ENCODE measurements at regions not wholly inside any gene's neighbourhood (a gene's known extent, or its start where the extent isn't known, plus 50 kb on each side); places are given as distances from the start of the nearest gene placed in this dataset.
A peak's percentile ranks its signal among the peaks of the same experiment; 100 is the strongest.

DNA sequence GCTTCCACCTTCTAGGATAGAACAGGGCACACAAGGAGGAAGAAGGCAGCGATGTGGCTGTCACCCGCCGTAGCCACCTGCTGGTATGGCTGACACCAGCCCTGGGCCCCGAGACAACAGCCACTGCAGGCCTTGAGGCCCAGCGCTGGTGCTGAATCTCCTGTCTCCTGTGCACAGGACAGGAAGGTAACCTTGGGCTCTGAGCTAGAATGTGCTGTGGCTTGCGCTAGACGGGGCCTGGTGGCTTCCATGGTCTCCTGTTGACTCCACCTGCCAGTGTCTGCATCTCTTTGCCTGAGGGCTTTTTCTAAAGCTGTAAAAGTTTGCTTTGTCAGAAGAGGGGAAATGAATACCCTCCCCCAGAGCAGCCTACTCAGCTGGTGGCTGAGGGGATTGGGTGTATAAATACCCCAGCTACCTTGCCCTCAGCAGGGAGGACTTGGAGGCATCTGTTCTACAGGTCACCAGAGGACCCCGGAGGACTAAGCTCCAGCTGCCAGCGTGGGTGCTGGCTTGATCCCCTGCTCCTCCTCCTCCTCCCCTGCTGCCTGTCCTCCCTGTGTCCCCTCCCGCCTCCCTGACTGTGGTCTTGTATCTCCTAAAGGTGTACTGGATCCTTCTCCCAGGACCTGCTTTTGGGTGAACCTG lies 76.1 kb upstream of the SDK2 start:
- POLR2A ChIA-PET (ENCODE audit: partially characterized antibody): interaction anchor here (0.8 to 3.5 kb wide), 8 partner anchors 10 to 488 kb away, joined by 3 to 31 read pairs (median 4); partner anchors contain the start of gene SDK2
- Mint-ChIP-seq H3K4me1 (peaks cover 31 to 63% (median 40%) of the 10 kb centered on the region in 4 donors), H3K9me3 (no peaks in the 10 kb centered on the region), H3K4me3 (peak overlapping the region in 2 of 8 donors; percentile 61 to 72), H3K27me3 (no peaks in the 10 kb centered on the region), H3K27ac (peak overlapping the region in 4 of 7 donors; percentile 7 to 90 (median 66)), H3K36me3 (no peaks in the 10 kb centered on the region)
- CTCF ChIA-PET (ENCODE audit: partially characterized antibody): interaction anchor here (0.9 to 7.9 kb wide), 5 partner anchors 10 to 123 kb away, joined by 3 to 64 read pairs (median 4); no protein-coding TSS in a partner anchor
- H3K36me3 ChIP-seq (ENCODE audit: insufficient read depth, low read length): no peaks in the 10 kb centered on the region
- peaks cover 40% of the 10 kb centered on the region for H3K4me1 ChIP-seq (ENCODE audit: insufficient read depth, low read length)
- H3K27ac ChIP-seq (ENCODE audit: low read depth, low read length): no peak overlapping the region
- H3K27me3 ChIP-seq (ENCODE audit: insufficient read depth, low read length): no peaks in the 10 kb centered on the region
- peak in 2 of 5 donors; percentile 60 to 61 for DNase-seq
- intact Hi-C loops (cut with micrococcal nuclease): loop anchor here (5.0 kb wide), 4 partner anchors 63 to 232 kb away; no protein-coding TSS in a partner anchor
- no peak overlapping the region for H3K4me3 ChIP-seq (ENCODE audit: low read length in 2 of 2)
- no peaks in the 10 kb centered on the region for H3K9me3 ChIP-seq (ENCODE audit: control insufficient read depth in 1 of 2, low read length in 2 of 2)

GRCh38 chr17:73722165-73722564 lies 77.9 kb upstream of the SDK2 start:
- peaks cover 40% of the 10 kb centered on the region for H3K4me1 ChIP-seq (ENCODE audit: insufficient read depth, low read length)
- no peaks in the 10 kb centered on the region for H3K27me3 ChIP-seq (ENCODE audit: insufficient read depth, low read length)
- peak overlapping the region; percentile 54 to 84 (median 77) for H3K4me3 Mint-ChIP-seq
- no peaks in the 10 kb centered on the region for H3K9me3 ChIP-seq (ENCODE audit: control insufficient read depth in 1 of 2, low read length in 2 of 2)
- peak overlapping the region in 1 of 2 donors; percentile 24 for H3K4me3 ChIP-seq (ENCODE audit: low read length in 2 of 2)
- peak; percentile 67 to 80 (median 68) for DNase-seq
- H3K27me3 Mint-ChIP-seq: no peaks in the 10 kb centered on the region
- H3K4me1 Mint-ChIP-seq: peaks cover 31 to 63% (median 39%) of the 10 kb centered on the region in 4 donors
- intact Hi-C loops (cut with micrococcal nuclease): loop anchor here (5.0 kb wide), 4 partner anchors 65 to 230 kb away; no protein-coding TSS in a partner anchor
- H3K9me3 Mint-ChIP-seq: no peaks in the 10 kb centered on the region
- no peaks in the 10 kb centered on the region for H3K36me3 ChIP-seq (ENCODE audit: insufficient read depth, low read length)
- CTCF ChIA-PET (ENCODE audit: partially characterized antibody): interaction anchor here (0.6 to 7.9 kb wide), 10 partner anchors 9 to 457 kb away, joined by 3 to 64 read pairs (median 4); no protein-coding TSS in a partner anchor
- peak overlapping the region; percentile 86 to 97 (median 91) for H3K27ac Mint-ChIP-seq
- POLR2A ChIA-PET (ENCODE audit: partially characterized antibody): interaction anchor here (0.6 to 3.5 kb wide), 12 partner anchors 9 to 528 kb away, joined by 3 to 33 read pairs (median 4); no protein-coding TSS in a partner anchor
- no peak overlapping the region for H3K27ac ChIP-seq (ENCODE audit: low read depth, low read length)
- H3K36me3 Mint-ChIP-seq: no peaks in the 10 kb centered on the region

- no peak overlapping the region for H3K27ac ChIP-seq (ENCODE audit: low read depth, low read length)
- Mint-ChIP-seq H3K36me3 (no peaks in the 10 kb centered on the region), H3K27ac (peak overlapping the region in 6 of 7 donors; percentile 47 to 97 (median 87)), H3K9me3 (no peaks in the 10 kb centered on the region), H3K27me3 (no peaks in the 10 kb centered on the region), H3K4me3 (peak overlapping the region in 3 of 8 donors; percentile 16 to 26 (median 24)), H3K4me1 (peaks cover 31 to 58% (median 36%) of the 10 kb centered on the region in 4 donors)
- CTCF ChIA-PET (ENCODE audit: partially characterized antibody): interaction anchor here (0.7 to 7.9 kb wide), 11 partner anchors 13 to 353 kb away, joined by 3 to 64 read pairs (median 4); no protein-coding TSS in a partner anchor
- no peak for DNase-seq
- intact Hi-C loops (cut with micrococcal nuclease): loop anchor here (5.0 kb wide), 4 partner anchors 66 to 229 kb away; no protein-coding TSS in a partner anchor
- peaks cover 40% of the 10 kb centered on the region for H3K4me1 ChIP-seq (ENCODE audit: insufficient read depth, low read length)
- H3K27me3 ChIP-seq (ENCODE audit: insufficient read depth, low read length): no peaks in the 10 kb centered on the region
- H3K9me3 ChIP-seq (ENCODE audit: control insufficient read depth in 1 of 2, low read length in 2 of 2): no peaks in the 10 kb centered on the region
- POLR2A ChIA-PET (ENCODE audit: partially characterized antibody): interaction anchor here (0.7 to 3.5 kb wide), 6 partner anchors 8 to 110 kb away, joined by 3 to 33 read pairs (median 4); no protein-coding TSS in a partner anchor
- no peaks in the 10 kb centered on the region for H3K36me3 ChIP-seq (ENCODE audit: insufficient read depth, low read length)
- H3K4me3 ChIP-seq (ENCODE audit: low read length in 2 of 2): no peak overlapping the region
These were observed 79.1 kb upstream of the SDK2 start for GRCh38 chr17:73723317-73723716.

- POLR2A ChIA-PET (ENCODE audit: partially characterized antibody): interaction anchor here (0.7 to 3.3 kb wide), 3 partner anchors 13 to 109 kb away, joined by 3 to 33 read pairs (median 4); no protein-coding TSS in a partner anchor
- Mint-ChIP-seq H3K4me1 (peaks cover 26 to 48% (median 33%) of the 10 kb centered on the region in 4 donors), H3K27ac (peak overlapping the region in 4 of 7 donors; percentile 15 to 86 (median 53)), H3K9me3 (peaks cover 0 to 2% (median 0%) of the 10 kb centered on the region in 8 donors), H3K4me3 (no peak overlapping the region), H3K36me3 (no peaks in the 10 kb centered on the region), H3K27me3 (no peaks in the 10 kb centered on the region)
- H3K27me3 ChIP-seq (ENCODE audit: insufficient read depth, low read length): no peaks in the 10 kb centered on the region
- DNase-seq: no peak
- no peaks in the 10 kb centered on the region for H3K9me3 ChIP-seq (ENCODE audit: control insufficient read depth in 1 of 2, low read length in 2 of 2)
- H3K36me3 ChIP-seq (ENCODE audit: insufficient read depth, low read length): no peaks in the 10 kb centered on the region
- H3K27ac ChIP-seq (ENCODE audit: low read depth, low read length): no peak overlapping the region
- H3K4me3 ChIP-seq (ENCODE audit: low read length in 2 of 2): no peak overlapping the region
- CTCF ChIA-PET (ENCODE audit: partially characterized antibody): interaction anchor here (1.4 to 7.9 kb wide), 3 partner anchors 14 to 117 kb away, joined by 3 to 64 read pairs (median 5); no protein-coding TSS in a partner anchor
- H3K4me1 ChIP-seq (ENCODE audit: insufficient read depth, low read length): peaks cover 40% of the 10 kb centered on the region
- intact Hi-C loops (cut with micrococcal nuclease): loop anchor here (5.0 kb wide), 4 partner anchors 67 to 228 kb away; no protein-coding TSS in a partner anchor
These were observed 80.1 kb upstream of the SDK2 start for GRCh38 chr17:73724341-73724740.

DNA sequence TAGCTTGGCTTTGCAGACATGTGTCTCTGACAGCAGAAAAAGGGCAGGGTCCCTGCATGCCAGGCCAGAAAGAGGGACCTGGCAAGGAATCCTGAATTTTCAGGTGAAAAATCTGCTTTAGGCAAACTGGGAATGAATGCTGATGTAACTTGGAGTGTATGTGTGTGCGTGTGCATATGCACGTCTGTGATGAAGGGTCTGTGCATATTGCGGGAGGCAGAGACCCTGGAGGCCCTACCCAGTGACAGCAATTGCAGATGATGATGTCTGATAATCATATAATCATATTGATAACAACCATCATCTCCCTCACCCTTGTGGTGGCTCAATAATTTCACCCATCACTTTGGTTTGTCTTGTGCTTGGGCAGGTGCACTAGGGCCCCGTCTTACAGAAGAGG lies 80.7 kb upstream of the SDK2 start:
- Mint-ChIP-seq H3K27me3 (no peaks in the 10 kb centered on the region), H3K36me3 (no peaks in the 10 kb centered on the region), H3K4me1 (peaks cover 23 to 42% (median 32%) of the 10 kb centered on the region in 4 donors), H3K9me3 (peaks cover 0 to 2% (median 0%) of the 10 kb centered on the region in 8 donors), H3K27ac (peak overlapping the region in 1 of 7 donors; percentile 51), H3K4me3 (peak overlapping the region in 1 of 8 donors; percentile 12)
- H3K9me3 ChIP-seq (ENCODE audit: control insufficient read depth in 1 of 2, low read length in 2 of 2): no peaks in the 10 kb centered on the region
- no peaks in the 10 kb centered on the region for H3K27me3 ChIP-seq (ENCODE audit: insufficient read depth, low read length)
- ChIA-PET CTCF (ENCODE audit: partially characterized antibody) (interaction anchor here (1.1 to 7.9 kb wide), 3 partner anchors 11 to 107 kb away, joined by 5 to 64 read pairs (median 5); no protein-coding TSS in a partner anchor), POLR2A (ENCODE audit: partially characterized antibody) (no interaction called here)
- H3K36me3 ChIP-seq (ENCODE audit: insufficient read depth, low read length): no peaks in the 10 kb centered on the region
- H3K27ac ChIP-seq (ENCODE audit: low read depth, low read length): no peak overlapping the region
- DNase-seq: no peak
- peaks cover 37% of the 10 kb centered on the region for H3K4me1 ChIP-seq (ENCODE audit: insufficient read depth, low read length)
- intact Hi-C loops (cut with micrococcal nuclease): loop anchor here (5.0 kb wide), 4 partner anchors 68 to 227 kb away; no protein-coding TSS in a partner anchor
- H3K4me3 ChIP-seq (ENCODE audit: low read length in 2 of 2): no peak overlapping the region

DNA sequence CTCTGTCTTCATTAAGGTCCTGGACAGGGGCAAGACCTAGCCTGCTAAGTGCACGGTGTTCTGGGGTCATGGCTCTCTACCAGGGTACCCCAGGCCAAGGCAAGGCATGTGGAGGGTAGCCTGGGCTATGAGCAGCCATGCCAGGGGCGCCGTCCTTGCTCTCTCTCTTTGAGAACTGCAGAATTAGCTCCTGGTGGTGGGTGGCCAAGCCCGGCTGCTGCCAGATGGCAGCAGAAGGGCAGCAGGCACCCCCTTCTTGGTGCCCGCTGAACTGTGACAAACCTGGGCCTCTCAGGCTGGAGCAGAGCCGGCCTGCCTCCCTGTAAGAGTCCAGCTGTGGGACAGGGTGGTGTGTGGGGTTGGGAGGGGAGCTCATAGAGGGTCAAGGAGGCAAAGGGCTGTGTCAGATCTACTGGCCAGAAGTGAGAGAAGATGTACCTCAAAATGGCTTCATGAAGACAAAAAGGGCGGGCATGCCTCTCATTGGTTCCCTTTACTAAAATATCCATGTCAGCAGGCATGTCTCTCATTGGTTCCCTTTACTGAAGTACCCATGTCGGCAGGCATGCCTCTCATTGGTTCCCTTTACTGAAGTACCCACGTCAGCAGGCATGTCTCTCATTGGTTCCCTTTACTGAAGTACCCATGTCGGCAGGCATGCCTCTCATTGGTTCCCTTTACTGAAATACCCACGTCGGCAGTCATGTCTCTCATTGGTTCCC lies 81.7 kb upstream of the SDK2 start:
- no peak for DNase-seq
- CTCF ChIA-PET (ENCODE audit: partially characterized antibody): interaction anchor here (1.1 kb wide), 1 partner anchor 10 kb away, joined by 5 read pairs; no protein-coding TSS in a partner anchor
- H3K4me1 ChIP-seq (ENCODE audit: insufficient read depth, low read length): peaks cover 28% of the 10 kb centered on the region
- Mint-ChIP-seq H3K27me3 (no peaks in the 10 kb centered on the region), H3K27ac (no peak overlapping the region), H3K9me3 (peaks cover 0 to 7% (median 3%) of the 10 kb centered on the region in 8 donors), H3K4me1 (peaks cover 22 to 33% (median 27%) of the 10 kb centered on the region in 4 donors), H3K36me3 (no peaks in the 10 kb centered on the region), H3K4me3 (no peak overlapping the region)
- intact Hi-C loops (cut with micrococcal nuclease): no loop called here
- no peaks in the 10 kb centered on the region for H3K36me3 ChIP-seq (ENCODE audit: insufficient read depth, low read length)
- POLR2A ChIA-PET (ENCODE audit: partially characterized antibody): interaction anchor here (1.2 kb wide), 1 partner anchor 30 kb away, joined by 4 read pairs; no protein-coding TSS in a partner anchor
- H3K9me3 ChIP-seq (ENCODE audit: control insufficient read depth in 1 of 2, low read length in 2 of 2): no peaks in the 10 kb centered on the region
- no peak overlapping the region for H3K4me3 ChIP-seq (ENCODE audit: low read length in 2 of 2)
- no peak overlapping the region for H3K27ac ChIP-seq (ENCODE audit: low read depth, low read length)
- H3K27me3 ChIP-seq (ENCODE audit: insufficient read depth, low read length): no peaks in the 10 kb centered on the region
